Nephron (organoid): ENCODE measurements at regions not wholly inside any gene's neighbourhood (a gene's known extent, or its start where the extent isn't known, plus 50 kb on each side); places are given as distances from the start of the nearest gene placed in this dataset.

Experiments
- H3K27ac Mint-ChIP-seq, 3 experiments: 2 replicates each; pipeline ENCODE4 v1.8.0; 2020; ENCODE audit warnings: mixed read lengths in 3 of 3, mild to moderate bottlenecking in 2 of 3, moderate library complexity in 1 of 3
- H3K27me3 Mint-ChIP-seq: 2 replicates; pipeline ENCODE4 v1.8.0; 2021; ENCODE audit warnings: low read depth, mild to moderate bottlenecking, moderate library complexity, mixed read lengths
- H3K36me3 Mint-ChIP-seq: 2 replicates; pipeline ENCODE4 v1.8.0; 2020; ENCODE audit warnings: low read depth, mixed read lengths
- H3K4me1 Mint-ChIP-seq: 2 replicates; pipeline ENCODE4 v1.8.0; 2020; ENCODE audit warnings: mixed read lengths
- H3K4me3 Mint-ChIP-seq, 3 experiments: 2 replicates each; pipeline ENCODE4 v1.8.0; 2020; ENCODE audit warnings: mild to moderate bottlenecking in 3 of 3, mixed read lengths in 3 of 3, moderate library complexity in 2 of 3
- H3K9me3 Mint-ChIP-seq: 2 replicates; pipeline ENCODE4 v1.8.0; 2020; ENCODE audit warnings: mixed read lengths
- TF ChIP-seq, protein P1 (sequence below), 3 experiments: fragments of 200-600 bp; sonication (generic); IDR thresholded peaks; one replicate each; pipeline ENCODE4 v1.5.0; 2021; ENCODE audit warnings: antibody characterized with exemption in 3 of 3; ENCODE audit not compliant: unreplicated experiment in 3 of 3

DNA sequence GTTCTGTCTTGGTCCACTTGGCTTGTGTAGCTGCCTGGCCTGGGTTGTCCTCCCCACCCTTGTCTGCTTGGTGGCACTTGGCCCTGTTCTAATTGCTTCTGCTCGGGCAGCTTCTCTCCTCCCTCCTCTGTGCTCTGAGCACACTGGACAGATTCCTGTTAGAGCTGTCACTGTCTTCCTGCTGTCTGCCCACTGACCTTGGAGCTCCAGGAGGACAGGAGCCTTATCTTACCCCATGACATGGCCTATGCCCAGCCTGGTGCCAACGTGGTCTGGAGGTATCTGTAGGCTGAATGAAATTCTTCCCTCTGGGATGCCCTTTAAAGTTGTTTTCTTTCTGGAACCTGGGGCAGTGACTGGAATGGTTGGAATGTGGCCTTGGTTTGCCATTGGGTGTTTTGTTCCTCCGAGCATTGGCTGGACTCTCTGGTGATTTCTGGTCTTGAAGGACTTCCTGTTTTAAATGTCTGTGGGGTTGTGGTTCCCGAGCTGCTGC is 94.1 kb downstream of the FAM43A start:
- Mint-ChIP-seq H3K27ac (no peak overlapping the region), H3K4me1 (peaks cover 15% of the 10 kb centered on the region), H3K4me3 (no peak overlapping the region), H3K36me3 (no peaks in the 10 kb centered on the region), H3K9me3 (no peaks in the 10 kb centered on the region), H3K27me3 (peaks cover 11% of the 10 kb centered on the region)
- TF ChIP-seq, protein P1, sequence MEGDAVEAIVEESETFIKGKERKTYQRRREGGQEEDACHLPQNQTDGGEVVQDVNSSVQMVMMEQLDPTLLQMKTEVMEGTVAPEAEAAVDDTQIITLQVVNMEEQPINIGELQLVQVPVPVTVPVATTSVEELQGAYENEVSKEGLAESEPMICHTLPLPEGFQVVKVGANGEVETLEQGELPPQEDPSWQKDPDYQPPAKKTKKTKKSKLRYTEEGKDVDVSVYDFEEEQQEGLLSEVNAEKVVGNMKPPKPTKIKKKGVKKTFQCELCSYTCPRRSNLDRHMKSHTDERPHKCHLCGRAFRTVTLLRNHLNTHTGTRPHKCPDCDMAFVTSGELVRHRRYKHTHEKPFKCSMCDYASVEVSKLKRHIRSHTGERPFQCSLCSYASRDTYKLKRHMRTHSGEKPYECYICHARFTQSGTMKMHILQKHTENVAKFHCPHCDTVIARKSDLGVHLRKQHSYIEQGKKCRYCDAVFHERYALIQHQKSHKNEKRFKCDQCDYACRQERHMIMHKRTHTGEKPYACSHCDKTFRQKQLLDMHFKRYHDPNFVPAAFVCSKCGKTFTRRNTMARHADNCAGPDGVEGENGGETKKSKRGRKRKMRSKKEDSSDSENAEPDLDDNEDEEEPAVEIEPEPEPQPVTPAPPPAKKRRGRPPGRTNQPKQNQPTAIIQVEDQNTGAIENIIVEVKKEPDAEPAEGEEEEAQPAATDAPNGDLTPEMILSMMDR (IDR thresholded peaks at IDR 0.05; ENCODE audit: unreplicated experiment in 3 of 3) = no peak

DNA sequence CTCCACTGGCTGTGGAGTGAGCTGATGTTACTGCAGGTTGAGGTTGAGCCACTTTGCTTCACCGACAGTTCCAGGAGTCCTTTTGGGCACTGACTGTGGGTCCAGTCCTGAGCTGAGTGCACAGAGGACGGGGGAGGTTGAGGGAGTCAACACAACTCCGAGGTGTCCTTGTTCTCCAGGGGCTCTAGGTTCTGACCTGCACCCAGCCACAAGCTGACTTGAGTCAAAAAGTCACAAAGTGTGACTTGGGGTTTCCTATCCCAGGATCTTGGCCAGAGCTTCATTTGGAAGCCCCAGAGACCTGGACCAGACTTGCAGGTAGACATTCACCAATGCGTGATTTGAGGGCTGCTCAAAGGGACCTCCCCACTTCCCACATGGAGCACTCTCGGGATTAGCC is 95.0 kb downstream of the FAM43A start:
- no peak overlapping the region for H3K27ac Mint-ChIP-seq

DNA sequence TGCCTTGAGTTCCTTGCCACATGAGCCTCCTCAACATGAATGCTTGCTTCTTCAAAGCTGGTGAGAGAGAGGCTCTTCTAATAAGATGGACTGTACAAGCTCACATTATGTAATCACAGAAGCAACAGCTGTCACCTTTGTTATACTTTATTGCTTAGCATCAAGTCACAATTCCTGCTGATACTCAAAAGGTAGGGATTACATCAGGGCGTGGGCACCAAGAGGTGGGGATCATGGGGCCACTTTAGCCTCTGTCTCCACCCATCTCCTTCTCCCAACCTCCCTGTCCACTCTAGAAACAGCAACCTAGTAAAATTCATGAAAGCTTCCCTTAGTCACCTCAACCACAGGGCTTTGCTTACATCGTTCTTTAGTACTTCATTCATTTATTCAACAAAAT is 95.9 kb downstream of the FAM43A start:
- Mint-ChIP-seq H3K9me3 (no peaks in the 10 kb centered on the region), H3K4me1 (peaks cover 18% of the 10 kb centered on the region), H3K27me3 (peaks cover 3% of the 10 kb centered on the region), H3K27ac (no peak overlapping the region), H3K36me3 (no peaks in the 10 kb centered on the region), H3K4me3 (no peak overlapping the region)
- TF ChIP-seq, protein P1 (IDR thresholded peaks at IDR 0.05; ENCODE audit: unreplicated experiment in 3 of 3) = no peak

More for the DNA sequence above, 95.0 kb downstream of the FAM43A start:
- H3K27me3 Mint-ChIP-seq = peaks cover 11% of the 10 kb centered on the region
- H3K36me3 Mint-ChIP-seq = no peaks in the 10 kb centered on the region
- no peak overlapping the region for H3K4me3 Mint-ChIP-seq
- H3K9me3 Mint-ChIP-seq = no peaks in the 10 kb centered on the region
- H3K4me1 Mint-ChIP-seq = peaks cover 19% of the 10 kb centered on the region
- TF ChIP-seq, protein P1 (IDR thresholded peaks at IDR 0.05; ENCODE audit: unreplicated experiment in 3 of 3) = no peak

DNA sequence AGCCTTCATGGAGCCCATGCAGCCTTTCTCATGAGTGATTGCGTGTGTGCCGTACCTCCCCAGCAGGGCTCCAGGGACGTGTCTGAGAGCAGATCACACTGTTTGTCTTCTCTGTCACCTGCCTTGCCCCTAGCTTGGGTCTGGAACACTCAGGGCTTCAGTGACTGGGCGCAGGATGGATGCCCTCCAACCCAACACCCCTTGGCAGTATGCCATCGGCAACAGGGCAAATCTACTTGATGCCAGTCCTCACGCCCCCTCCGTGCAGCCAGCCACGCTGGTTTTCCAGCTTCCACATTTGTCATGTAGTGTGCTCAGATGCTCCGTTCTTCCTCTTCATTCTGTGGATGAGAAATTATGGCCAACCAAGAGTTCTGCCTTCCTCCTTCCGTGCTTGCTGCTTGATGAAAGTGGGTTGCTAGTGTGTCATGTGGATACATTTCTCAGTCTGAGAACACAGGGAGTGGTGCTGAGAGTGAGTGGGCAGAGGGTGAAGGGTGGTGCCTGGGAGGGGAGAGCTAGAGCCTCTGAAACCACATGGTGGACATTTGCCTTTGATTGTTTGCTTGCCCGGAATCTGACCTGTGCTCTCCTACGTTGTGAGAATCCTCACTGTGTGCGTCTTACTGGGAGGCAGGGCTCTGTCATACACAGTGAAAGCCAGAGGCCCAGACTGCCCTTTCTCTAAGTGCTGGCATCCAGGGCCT is 97.2 kb downstream of the FAM43A start:
- Mint-ChIP-seq H3K9me3 (no peaks in the 10 kb centered on the region), H3K27ac (peak overlapping the region; percentile 45 to 85 (median 66)), H3K4me1 (peaks cover 18% of the 10 kb centered on the region), H3K36me3 (no peaks in the 10 kb centered on the region), H3K4me3 (peak overlapping the region in 2 of 3 experiments; percentile 4 to 15), H3K27me3 (no peaks in the 10 kb centered on the region)
- TF ChIP-seq, protein P1 (IDR thresholded peaks at IDR 0.05; ENCODE audit: unreplicated experiment in 3 of 3) = no peak

DNA sequence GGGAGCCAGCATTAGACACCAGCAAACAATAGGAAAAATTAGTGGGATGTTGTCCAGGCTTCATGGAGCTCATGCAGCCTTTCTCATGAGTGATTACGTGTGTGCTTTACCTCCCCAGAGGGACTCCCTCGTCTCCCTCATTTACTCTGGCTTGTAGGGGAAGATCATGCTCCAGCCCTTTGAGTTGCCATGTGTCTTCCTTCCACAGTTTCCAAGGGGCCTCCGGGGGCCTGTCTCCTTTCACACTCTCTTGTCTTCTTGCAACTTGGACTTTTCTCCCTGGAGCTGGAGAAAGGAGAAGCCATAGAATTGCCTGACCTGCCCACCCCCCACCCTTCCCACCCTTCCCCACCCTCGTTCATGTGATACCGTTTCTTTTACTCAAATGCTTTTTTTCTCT is 98.7 kb downstream of the FAM43A start:
- H3K9me3 Mint-ChIP-seq = no peaks in the 10 kb centered on the region
- H3K27me3 Mint-ChIP-seq = no peaks in the 10 kb centered on the region
- no peak overlapping the region for H3K4me3 Mint-ChIP-seq
- H3K36me3 Mint-ChIP-seq = no peaks in the 10 kb centered on the region
- H3K4me1 Mint-ChIP-seq = peaks cover 18% of the 10 kb centered on the region
- TF ChIP-seq, protein P1 (IDR thresholded peaks at IDR 0.05; ENCODE audit: unreplicated experiment in 3 of 3) = no peak
- peak overlapping the region in 1 of 3 experiments; percentile 46 for H3K27ac Mint-ChIP-seq

DNA sequence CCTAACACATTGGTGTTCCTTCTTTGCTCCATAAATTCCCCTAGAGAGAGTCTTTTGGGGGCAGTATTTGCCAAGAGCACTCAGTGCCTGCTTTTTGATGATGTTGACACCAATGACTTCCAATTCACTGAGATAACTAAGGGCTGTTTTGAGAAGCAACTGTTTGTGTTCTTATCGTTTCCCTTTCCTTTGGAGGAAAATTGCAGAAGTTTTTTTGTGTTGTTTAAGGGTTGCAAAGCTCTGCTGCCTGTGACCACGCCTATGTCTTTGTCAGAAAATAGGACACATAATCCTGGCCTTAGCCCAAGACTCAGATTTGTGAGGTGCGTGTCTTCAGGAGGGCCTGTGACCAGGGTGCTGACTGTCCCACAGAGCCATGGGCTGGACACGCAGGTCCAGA is 99.6 kb downstream of the FAM43A start:
- no peaks in the 10 kb centered on the region for H3K9me3 Mint-ChIP-seq
- H3K4me1 Mint-ChIP-seq = peaks cover 18% of the 10 kb centered on the region
- H3K36me3 Mint-ChIP-seq = no peaks in the 10 kb centered on the region
- no peaks in the 10 kb centered on the region for H3K27me3 Mint-ChIP-seq
- TF ChIP-seq, protein P1 (IDR thresholded peaks at IDR 0.05; ENCODE audit: unreplicated experiment in 3 of 3) = no peak
- H3K4me3 Mint-ChIP-seq = no peak overlapping the region
- peak overlapping the region in 2 of 3 experiments; percentile 7 to 35 for H3K27ac Mint-ChIP-seq
